GM21447 (cell line): ENCODE measurements at regions not wholly inside any gene's neighbourhood (a gene's known extent, or its start where the extent isn't known, plus 50 kb on each side); places are given as distances from the start of the nearest gene placed in this dataset.

Experiments used
- ATAC-seq: cut with Tn5 transposase; IDR thresholded peaks from one replicate; pipeline ENCODE4 v1.9.1; 2021; ENCODE audit not compliant: unreplicated experiment

- ATAC-seq, result no peak
Measured at GRCh38 chr4:182190306-182190705, 52.9 kb upstream of the TENM3 start.

GRCh38 chr4:182192511-182193181 is 50.6 kb upstream of the TENM3 start:
- ATAC-seq, result no peak

DNA sequence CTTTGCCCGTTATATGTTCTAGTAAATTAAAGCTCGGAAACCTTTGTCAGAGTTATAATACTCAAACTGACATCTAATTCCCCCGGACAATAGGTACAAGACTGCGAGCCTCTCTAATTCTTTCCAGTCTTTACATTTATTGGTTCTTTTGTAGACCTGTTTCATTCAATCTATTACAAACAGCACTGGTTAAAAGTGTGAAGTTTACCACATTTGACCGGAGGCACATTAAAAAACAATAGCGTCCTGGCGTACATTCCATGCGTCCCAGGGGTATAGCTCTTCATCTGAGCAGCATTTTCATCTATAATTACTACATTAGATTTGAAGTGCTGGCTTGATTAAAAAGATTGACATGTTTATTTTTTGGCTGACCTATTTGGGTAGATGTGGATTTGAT is 49.9 kb upstream of the TENM3 start:
- no peak for ATAC-seq
